Naive thymus-derived CD4-positive, alpha-beta T cell (primary cell): ENCODE measurements at regions not wholly inside any gene's neighbourhood (a gene's known extent, or its start where the extent isn't known, plus 50 kb on each side); places are given as distances from the start of the nearest gene placed in this dataset.

Experiments used
- ATAC-seq: fragments of 150-1000 bp; cut with Tn5 transposase; 2 replicates; pipeline ENCODE4 v1.10.0; 2021; ENCODE audit warnings: mild to moderate bottlenecking, moderate library complexity
- CTCF ChIA-PET: fragments of 350-600 bp; sonication (Branson Sonifier 250); formaldehyde crosslinking; loops from one replicate; lab custom pipeline; 2021; ENCODE audit warnings: antibody characterized with exemption; lab: Charles Lee
- POLR2A ChIA-PET: fragments of 350-600 bp; sonication (Branson Sonifier 250); formaldehyde crosslinking; loops from one replicate; lab custom pipeline; 2021; ENCODE audit warnings: antibody characterized with exemption, inconsistent platforms; lab: Charles Lee
- DNase-seq, 9 donors: peaks; one replicate each; pipeline versions ENCODE4 v3.0.0 to v3.0.0-alpha.2; 2020 to 2022; ENCODE audit warnings: mixed read lengths in 1 of 9
- H3K27ac ChIP-seq: one replicate; pipeline ENCODE4 v1.7.0; 2013; ENCODE audit warnings: mild to moderate bottlenecking, low read depth, low read length, moderate library complexity
- H3K27me3 ChIP-seq, 2 donors: one replicate each; pipeline ENCODE4 v1.7.0; 2013; ENCODE audit warnings: low read length in 2 of 2, mild to moderate bottlenecking in 2 of 2, moderate library complexity in 2 of 2; ENCODE audit not compliant: control insufficient read depth in 2 of 2, insufficient read depth in 2 of 2
- H3K36me3 ChIP-seq, 3 experiments: 1 replicate in 2 of 3; 2 replicates in 1 of 3; pipeline ENCODE4 v1.7.0; 2013; ENCODE audit warnings: low read length in 3 of 3, mild to moderate bottlenecking in 3 of 3, moderate library complexity in 1 of 3; ENCODE audit not compliant: insufficient read depth in 3 of 3, control insufficient read depth in 2 of 3
- H3K4me1 ChIP-seq, 2 donors: one replicate each; pipeline ENCODE4 v1.7.0; 2013; ENCODE audit warnings: low read length in 2 of 2, mild to moderate bottlenecking in 2 of 2, moderate library complexity in 1 of 2; ENCODE audit not compliant: control insufficient read depth in 2 of 2, insufficient read depth in 2 of 2
- H3K4me3 ChIP-seq: 2 replicates; pipeline ENCODE4 v1.7.0; 2013; ENCODE audit warnings: mild to moderate bottlenecking, low read length
- H3K9me3 ChIP-seq, 3 experiments: 1 replicate in 2 of 3; 2 replicates in 1 of 3; pipeline ENCODE4 v1.7.0; 2013; ENCODE audit warnings: low read length in 3 of 3; ENCODE audit not compliant: control insufficient read depth in 2 of 3
- H3K27ac Mint-ChIP-seq, 9 donors: one replicate each; pipeline ENCODE4 v1.8.0; 2020 to 2022; ENCODE audit warnings: mixed read lengths in 9 of 9, mild to moderate bottlenecking in 8 of 9, moderate library complexity in 5 of 9, inconsistent platforms in 2 of 9
- H3K27me3 Mint-ChIP-seq, 5 donors: one replicate each; pipeline ENCODE4 v1.8.0; 2021 to 2022; ENCODE audit warnings: mixed read lengths in 5 of 5, mild to moderate bottlenecking in 1 of 5
- H3K36me3 Mint-ChIP-seq, 5 donors: one replicate each; pipeline ENCODE4 v1.8.0; 2020 to 2022; ENCODE audit warnings: mixed read lengths in 5 of 5, mild to moderate bottlenecking in 3 of 5, inconsistent platforms in 1 of 5
- H3K4me1 Mint-ChIP-seq, 7 donors: one replicate each; pipeline ENCODE4 v1.8.0; 2020 to 2022; ENCODE audit warnings: mixed read lengths in 7 of 7, mild to moderate bottlenecking in 3 of 7, inconsistent platforms in 1 of 7
- H3K4me3 Mint-ChIP-seq, 10 donors: one replicate each; pipeline ENCODE4 v1.8.0; 2020 to 2022; ENCODE audit warnings: mild to moderate bottlenecking in 10 of 10, mixed read lengths in 10 of 10, moderate library complexity in 6 of 10, inconsistent platforms in 2 of 10
- H3K9me3 Mint-ChIP-seq, 11 donors: one replicate each; pipeline ENCODE4 v1.8.0; 2020 to 2022; ENCODE audit warnings: mixed read lengths in 11 of 11, mild to moderate bottlenecking in 4 of 11, inconsistent platforms in 1 of 11, moderate library complexity in 1 of 11
- intact Hi-C, 2 donors: fragments of 100-400 bp; cut with micrococcal nuclease; formaldehyde crosslinking; loops; one replicate each; pipeline ENCODE4 v1.15.1; 2023

DNA sequence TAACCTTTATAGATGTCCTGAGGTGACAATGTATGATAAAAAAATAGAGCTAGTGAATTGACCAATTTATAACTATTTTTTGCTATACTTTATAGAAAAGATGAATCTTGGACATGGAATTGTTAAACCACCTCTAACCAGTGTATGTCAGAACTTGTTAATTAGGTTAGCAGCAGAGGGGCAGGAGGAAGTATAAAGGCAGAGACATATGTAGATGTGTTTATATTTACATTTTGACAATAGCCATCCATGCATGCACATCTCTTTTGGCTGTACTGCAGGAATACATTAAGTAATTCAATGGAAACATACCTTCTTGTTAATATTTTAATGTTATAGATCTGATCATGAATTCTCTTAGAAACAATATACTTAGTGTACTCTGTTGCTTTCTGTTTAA lies 254.6 kb upstream of the NT5E start:
- Histone ChIP-seq H3K27ac (no peak overlapping the region), H3K4me1 (no peaks in the 10 kb centered on the region), H3K9me3 (no peaks in the 10 kb centered on the region), H3K36me3 (no peaks in the 10 kb centered on the region), H3K4me3 (no peak overlapping the region), H3K27me3 (no peaks in the 10 kb centered on the region)
- no peaks in the 10 kb centered on the region for H3K27me3 Mint-ChIP-seq
- no peak for DNase-seq
- H3K9me3 Mint-ChIP-seq, result peaks cover 0 to 6% (median 1%) of the 10 kb centered on the region in 11 donors
- no peaks in the 10 kb centered on the region for H3K4me1 Mint-ChIP-seq
- no peaks in the 10 kb centered on the region for H3K36me3 Mint-ChIP-seq
- no peak for ATAC-seq
- no peak overlapping the region for H3K27ac Mint-ChIP-seq
- intact Hi-C loops, result no loop called here
- ChIA-PET POLR2A (no interaction called here), CTCF (no interaction called here)
- H3K4me3 Mint-ChIP-seq, result no peak overlapping the region

DNA sequence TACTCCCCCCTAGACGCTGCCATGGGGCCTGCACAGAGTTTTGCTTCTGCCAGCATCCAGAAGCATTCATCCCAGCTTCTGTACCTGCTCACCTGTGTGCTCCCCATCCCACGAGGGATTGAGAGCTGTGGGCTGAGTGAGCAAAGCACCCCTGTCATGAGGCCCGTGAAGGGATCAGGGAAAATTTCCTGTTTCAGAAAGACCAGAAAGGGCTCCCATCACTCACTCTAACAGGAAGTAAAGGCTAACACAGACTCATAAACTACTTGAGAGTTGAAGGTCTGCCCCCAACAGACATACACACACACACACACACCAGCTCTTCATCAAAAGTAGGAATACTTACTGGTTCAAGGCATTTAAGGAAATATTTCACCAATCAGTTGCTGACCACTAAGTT lies 256.5 kb upstream of the NT5E start:
- CTCF ChIA-PET, result no interaction called here
- H3K9me3 Mint-ChIP-seq, result peaks cover 0 to 12% (median 5%) of the 10 kb centered on the region in 11 donors
- POLR2A ChIA-PET, result no interaction called here
- H3K4me1 Mint-ChIP-seq, result no peaks in the 10 kb centered on the region
- DNase-seq (no peak), ATAC-seq (no peak)
- no peaks in the 10 kb centered on the region for H3K27me3 ChIP-seq
- peaks cover 0 to under 1% (median 0%) of the 10 kb centered on the region in 3 experiments for H3K9me3 ChIP-seq
- H3K27ac Mint-ChIP-seq, result no peak overlapping the region
- no peak overlapping the region for H3K4me3 ChIP-seq
- no peaks in the 10 kb centered on the region for H3K36me3 Mint-ChIP-seq
- no peaks in the 10 kb centered on the region for H3K4me1 ChIP-seq
- H3K27me3 Mint-ChIP-seq, result no peaks in the 10 kb centered on the region
- H3K36me3 ChIP-seq, result no peaks in the 10 kb centered on the region
- intact Hi-C loops, result no loop called here
- H3K27ac ChIP-seq, result no peak overlapping the region
- H3K4me3 Mint-ChIP-seq, result no peak overlapping the region

DNA sequence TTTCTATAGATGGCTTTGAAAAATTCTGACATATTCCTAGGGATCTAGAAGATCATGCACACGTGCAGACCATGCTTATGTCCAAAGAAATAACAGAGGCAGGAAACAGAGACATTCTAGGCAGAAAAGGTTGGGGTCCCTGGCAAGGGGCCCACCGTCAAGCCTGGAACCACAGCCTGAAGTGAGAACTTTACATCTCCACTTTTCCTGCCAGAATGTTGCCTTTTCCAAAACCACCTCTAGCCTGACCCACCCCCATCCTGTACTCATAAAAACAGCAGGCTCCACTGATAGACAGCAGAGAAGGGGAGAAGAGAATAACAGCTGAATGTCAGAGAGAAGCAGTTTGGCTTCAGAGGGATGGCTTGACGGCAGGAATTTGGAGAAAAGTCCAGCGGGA lies 257.3 kb upstream of the NT5E start:
- H3K4me3 Mint-ChIP-seq, result no peak overlapping the region
- CTCF ChIA-PET, result no interaction called here

DNA sequence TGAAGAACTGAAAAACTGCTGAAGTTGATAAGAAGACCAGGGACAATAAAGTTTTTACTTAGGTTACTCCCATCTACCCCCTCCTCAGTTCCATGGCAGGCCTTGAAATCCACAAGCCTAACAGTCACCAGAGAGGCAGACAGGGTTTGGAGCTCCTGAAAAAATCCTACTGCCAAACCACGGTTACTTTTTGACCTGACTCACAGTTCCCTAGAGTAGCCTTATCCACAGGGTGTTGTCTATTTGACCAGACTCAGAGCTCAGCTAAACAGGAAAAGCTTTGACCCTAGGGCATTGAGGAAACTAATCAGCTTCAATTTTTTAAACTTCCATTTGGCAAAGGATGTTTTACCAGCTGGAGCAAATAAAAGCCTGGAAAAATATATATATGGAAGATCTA lies 257.7 kb upstream of the NT5E start:
- Mint-ChIP-seq H3K4me1 (no peaks in the 10 kb centered on the region), H3K36me3 (no peaks in the 10 kb centered on the region), H3K4me3 (no peak overlapping the region), H3K27ac (no peak overlapping the region), H3K9me3 (peaks cover 0 to 17% (median 4%) of the 10 kb centered on the region in 11 donors), H3K27me3 (no peaks in the 10 kb centered on the region)
- Histone ChIP-seq H3K9me3 (peaks cover 0 to 7% (median 0%) of the 10 kb centered on the region in 3 experiments), H3K27me3 (no peaks in the 10 kb centered on the region), H3K27ac (no peak overlapping the region), H3K36me3 (no peaks in the 10 kb centered on the region), H3K4me1 (no peaks in the 10 kb centered on the region), H3K4me3 (no peak overlapping the region)
- ChIA-PET POLR2A (no interaction called here), CTCF (no interaction called here)
- intact Hi-C loops, result no loop called here
- ATAC-seq (no peak), DNase-seq (no peak)

More for the DNA sequence above, 257.3 kb upstream of the NT5E start:
- DNase-seq (no peak), ATAC-seq (no peak)
- Histone ChIP-seq H3K4me1 (no peaks in the 10 kb centered on the region), H3K27me3 (no peaks in the 10 kb centered on the region), H3K27ac (no peak overlapping the region), H3K9me3 (peaks cover 0 to 7% (median 0%) of the 10 kb centered on the region in 3 experiments), H3K36me3 (no peaks in the 10 kb centered on the region), H3K4me3 (no peak overlapping the region)
- intact Hi-C loops, result no loop called here
- no peaks in the 10 kb centered on the region for H3K4me1 Mint-ChIP-seq
- H3K9me3 Mint-ChIP-seq, result peaks cover 0 to 17% (median 4%) of the 10 kb centered on the region in 11 donors
- H3K27ac Mint-ChIP-seq, result no peak overlapping the region
- no peaks in the 10 kb centered on the region for H3K27me3 Mint-ChIP-seq
- no peaks in the 10 kb centered on the region for H3K36me3 Mint-ChIP-seq
- POLR2A ChIA-PET, result no interaction called here

DNA sequence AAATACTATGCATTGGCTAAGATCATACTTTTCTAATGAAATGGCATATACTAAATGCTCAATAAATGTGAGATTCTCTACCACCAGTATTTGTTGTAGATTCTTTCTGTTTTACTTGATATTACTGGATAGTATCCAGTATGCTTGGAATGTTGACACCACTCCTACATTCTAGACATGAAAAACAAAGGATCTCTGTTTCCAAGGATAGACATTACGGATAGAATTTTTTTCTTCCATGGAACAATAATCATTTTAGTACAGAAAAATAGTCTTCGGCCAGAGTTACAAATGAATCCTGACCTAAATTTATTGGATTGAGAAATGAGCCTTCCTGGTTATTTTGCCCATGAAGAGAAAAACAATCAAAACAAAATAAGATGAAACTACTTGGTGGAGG lies 258.2 kb upstream of the NT5E start:
- ChIA-PET CTCF (no interaction called here), POLR2A (no interaction called here)
- Histone ChIP-seq H3K27ac (no peak overlapping the region), H3K4me3 (no peak overlapping the region), H3K4me1 (no peaks in the 10 kb centered on the region), H3K36me3 (no peaks in the 10 kb centered on the region), H3K9me3 (peaks cover 0 to 7% (median 0%) of the 10 kb centered on the region in 3 experiments), H3K27me3 (no peaks in the 10 kb centered on the region)
- intact Hi-C loops, result no loop called here
- peaks cover 0 to 17% (median 4%) of the 10 kb centered on the region in 11 donors for H3K9me3 Mint-ChIP-seq
- H3K27ac Mint-ChIP-seq, result no peak overlapping the region
- H3K27me3 Mint-ChIP-seq, result no peaks in the 10 kb centered on the region
- ATAC-seq (no peak), DNase-seq (no peak)
- H3K36me3 Mint-ChIP-seq, result no peaks in the 10 kb centered on the region
- H3K4me3 Mint-ChIP-seq, result no peak overlapping the region
- H3K4me1 Mint-ChIP-seq, result no peaks in the 10 kb centered on the region

DNA sequence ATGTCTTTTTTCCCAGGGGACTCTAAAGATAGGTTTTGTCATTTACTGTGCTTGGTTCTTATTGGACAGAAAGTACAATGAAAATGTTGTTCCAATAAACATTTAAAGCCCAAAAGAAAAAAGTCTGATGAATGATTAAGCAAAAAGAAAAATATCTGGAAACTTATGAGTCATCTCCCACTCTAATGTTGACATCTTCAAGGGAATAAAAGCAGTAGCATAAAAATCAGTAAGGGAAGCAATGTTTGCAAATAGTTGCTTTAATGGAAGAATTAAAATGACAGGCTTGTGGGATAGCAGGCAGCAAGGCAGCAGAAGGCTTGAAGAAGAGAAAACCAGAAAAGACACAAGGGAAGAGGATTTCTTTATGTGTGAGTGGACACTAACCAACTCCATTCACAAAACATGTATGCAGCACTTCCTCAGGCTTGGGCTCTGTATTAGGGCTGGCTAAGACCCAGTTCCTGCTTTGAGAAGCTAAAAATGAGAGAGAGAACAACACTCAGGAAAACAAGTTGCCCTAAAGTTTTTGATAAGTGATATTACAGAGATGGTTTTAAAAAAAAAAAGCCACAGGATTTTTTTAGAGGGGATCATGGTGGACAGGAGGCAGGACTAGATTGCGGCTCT lies 263.2 kb upstream of the NT5E start:
- CTCF ChIA-PET, result no interaction called here
- H3K27ac Mint-ChIP-seq, result no peak overlapping the region
- no peak for ATAC-seq

DNA sequence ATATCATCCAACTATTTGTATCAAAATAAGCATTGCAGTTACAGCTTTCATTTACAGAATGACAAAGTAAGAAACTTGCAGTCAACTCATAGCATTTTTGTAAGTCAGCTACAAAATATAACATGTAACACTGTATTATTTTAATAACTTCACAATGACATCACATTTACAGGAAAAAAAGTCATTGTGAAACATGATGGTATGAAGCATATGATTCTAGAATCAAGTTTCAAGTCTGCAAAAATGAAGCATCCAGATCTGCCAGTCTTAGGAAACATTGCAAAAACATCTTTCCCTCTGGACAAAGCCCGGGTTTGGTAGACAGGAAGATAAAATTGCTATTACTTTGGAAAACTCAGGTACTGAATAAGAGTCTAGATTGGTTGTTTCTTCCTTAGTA lies 263.9 kb upstream of the NT5E start:
- ATAC-seq (no peak), DNase-seq (no peak)
- Mint-ChIP-seq H3K4me1 (no peaks in the 10 kb centered on the region), H3K4me3 (no peak overlapping the region), H3K27ac (no peak overlapping the region), H3K9me3 (peaks cover 0 to 22% (median 4%) of the 10 kb centered on the region in 11 donors), H3K36me3 (no peaks in the 10 kb centered on the region), H3K27me3 (no peaks in the 10 kb centered on the region)
- ChIA-PET CTCF (no interaction called here), POLR2A (no interaction called here)
- Histone ChIP-seq H3K27ac (no peak overlapping the region), H3K4me3 (no peak overlapping the region), H3K4me1 (no peaks in the 10 kb centered on the region), H3K36me3 (no peaks in the 10 kb centered on the region), H3K27me3 (no peaks in the 10 kb centered on the region), H3K9me3 (peaks cover 0 to 7% (median 0%) of the 10 kb centered on the region in 3 experiments)
- intact Hi-C loops, result no loop called here

More for the DNA sequence above, 263.2 kb upstream of the NT5E start:
- Mint-ChIP-seq H3K4me3 (no peak overlapping the region), H3K27me3 (no peaks in the 10 kb centered on the region), H3K9me3 (peaks cover 0 to 22% (median 4%) of the 10 kb centered on the region in 11 donors), H3K4me1 (no peaks in the 10 kb centered on the region), H3K36me3 (no peaks in the 10 kb centered on the region)
- Histone ChIP-seq H3K4me3 (no peak overlapping the region), H3K27ac (no peak overlapping the region), H3K9me3 (peaks cover 0 to 7% (median 0%) of the 10 kb centered on the region in 3 experiments), H3K4me1 (no peaks in the 10 kb centered on the region), H3K36me3 (no peaks in the 10 kb centered on the region), H3K27me3 (no peaks in the 10 kb centered on the region)
- DNase-seq, result no peak
- POLR2A ChIA-PET, result no interaction called here
- intact Hi-C loops, result no loop called here
